ENCODE measurements at regions not wholly inside any gene's neighbourhood (a gene's known extent, or its start where the extent isn't known, plus 50 kb on each side); places are given as distances from the start of the nearest gene placed in this dataset.

DNA sequence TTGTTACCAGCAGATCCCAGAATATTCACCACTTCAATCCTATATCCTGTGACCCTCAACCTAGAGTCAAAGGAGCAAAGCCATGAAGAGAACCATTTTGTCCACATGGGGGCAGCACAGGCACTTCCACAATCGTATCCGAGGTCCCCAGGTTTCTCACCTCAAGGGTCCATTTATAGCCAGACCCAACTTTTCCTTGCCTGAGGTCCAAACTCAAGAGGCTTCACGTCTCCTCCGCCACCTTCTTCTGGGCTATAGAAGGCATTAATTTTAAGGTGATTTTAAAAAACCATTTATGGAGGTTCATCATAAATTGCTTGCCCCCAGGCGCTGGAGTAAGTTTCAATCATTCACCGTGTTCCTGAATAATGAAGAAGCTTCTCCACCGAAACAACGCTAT, 111.6 kb upstream of the NABP1 start:
- no peak for TF ChIP-seq GATA2 (IDR thresholded peaks at IDR 0.05; ENCODE audit: low read depth, low read length)
- no peak for TF ChIP-seq GATA3 (IDR thresholded peaks at IDR 0.05; ENCODE audit: low read depth, low read length)
